OCI-LY7 (cell line): ENCODE measurements at regions not wholly inside any gene's neighbourhood (a gene's known extent, or its start where the extent isn't known, plus 50 kb on each side); places are given as distances from the start of the nearest gene placed in this dataset.

Source experiments
- BruUV-seq: library from RNA; stranded (reverse); fragments of 400-500 nt; replicated peaks from 2 replicates; lab custom pipeline; 2021; lab: Mats Ljungman, UMichigan
- CTCF ChIA-PET: fragments of 300-600 bp; sonication (Branson Sonifier 250); formaldehyde crosslinking; loops from one replicate; lab custom pipeline; 2022; ENCODE audit warnings: antibody characterized with exemption; ENCODE audit not compliant: unreplicated experiment; lab: Charles Lee
- POLR2A ChIA-PET: fragments of 300-600 bp; sonication (Branson Sonifier 250); formaldehyde crosslinking; loops from one replicate; lab custom pipeline; 2022; ENCODE audit warnings: antibody characterized with exemption; lab: Charles Lee
- DNase-seq: peaks from one replicate; pipeline ENCODE4 v3.0.0-alpha.2; 2015; ENCODE audit warnings: low spot score
- H2AFZ ChIP-seq: fragments of 200-600 bp; sonication (generic), shearing (Covaris generic); 2 replicates; pipeline ENCODE4 v1.6.1; 2014; ENCODE audit warnings: mild to moderate bottlenecking, antibody characterized with exemption, low read length, moderate library complexity
- H3K27ac ChIP-seq: fragments of 200-600 bp; sonication (generic); 2 replicates; pipeline ENCODE4 v1.5.1; 2014; ENCODE audit warnings: mixed run types, low read depth, mild to moderate bottlenecking, moderate library complexity, low read length, inconsistent platforms; ENCODE audit not compliant: poor library complexity, severe bottlenecking
- H3K36me3 ChIP-seq: fragments of 200-600 bp; sonication (generic); 2 replicates; pipeline ENCODE4 v1.6.1; 2014; ENCODE audit warnings: mild to moderate bottlenecking, antibody characterized with exemption, low read length, moderate library complexity, mixed read lengths; ENCODE audit not compliant: insufficient read depth
- H3K4me1 ChIP-seq: fragments of 200-600 bp; sonication (generic); 2 replicates; pipeline ENCODE4 v1.5.1; 2014; ENCODE audit warnings: mild to moderate bottlenecking, low read length; ENCODE audit not compliant: insufficient read depth, poor library complexity, severe bottlenecking
- H3K4me2 ChIP-seq: fragments of 200-600 bp; sonication (generic); 2 replicates; pipeline ENCODE4 v1.6.1; 2014; ENCODE audit warnings: mild to moderate bottlenecking, low read length
- H3K4me3 ChIP-seq: fragments of 200-600 bp; sonication (generic); 2 replicates; pipeline ENCODE4 v1.5.1; 2014; ENCODE audit warnings: mild to moderate bottlenecking, low read depth, low read length; ENCODE audit not compliant: poor library complexity, severe bottlenecking
- H3K79me2 ChIP-seq: fragments of 200-600 bp; sonication (generic); 2 replicates; pipeline ENCODE4 v1.6.1; 2016; ENCODE audit warnings: low read depth, mild to moderate bottlenecking, low read length, moderate library complexity, mixed read lengths; ENCODE audit not compliant: insufficient read depth
- H3K9me2 ChIP-seq: fragments of 200-600 bp; sonication (generic); 2 replicates; pipeline ENCODE4 v1.6.1; 2016; ENCODE audit warnings: mild to moderate bottlenecking, low read length, mixed read lengths; ENCODE audit not compliant: insufficient read depth
- H3K9me3 ChIP-seq: fragments of 200-600 bp; sonication (generic); 2 replicates; pipeline ENCODE4 v1.6.1; 2014; ENCODE audit warnings: mild to moderate bottlenecking, mixed run types, low read length, mixed read lengths
- H4K20me1 ChIP-seq: fragments of 200-600 bp; sonication (generic); 2 replicates; pipeline ENCODE4 v1.6.1; 2014; ENCODE audit warnings: mild to moderate bottlenecking, antibody characterized with exemption, low read length, moderate library complexity, mixed read lengths; ENCODE audit not compliant: insufficient read depth
- EZH2phosphoT487 ChIP-seq: fragments of 200-600 bp; sonication (generic); IDR thresholded peaks from 2 replicates; pipeline ENCODE4 v1.6.1; 2018; ENCODE audit warnings: low read depth, borderline replicate concordance, mild to moderate bottlenecking, mixed run types, antibody characterized with exemption, low read length, moderate library complexity, mixed read lengths
- intact Hi-C: fragments of 100-400 bp; cut with micrococcal nuclease; formaldehyde crosslinking; loops from one replicate; pipeline ENCODE4 v1.10.0; 2022; ENCODE audit not compliant: unreplicated experiment
- TF ChIP-seq, protein P1 (sequence below): fragments of 200-600 bp; sonication (generic); conservative IDR thresholded peaks from 2 replicates; pipeline ENCODE4 v1.5.1; 2014; ENCODE audit warnings: mild to moderate bottlenecking, antibody characterized with exemption, low read length, moderate library complexity, mixed read lengths

DNA sequence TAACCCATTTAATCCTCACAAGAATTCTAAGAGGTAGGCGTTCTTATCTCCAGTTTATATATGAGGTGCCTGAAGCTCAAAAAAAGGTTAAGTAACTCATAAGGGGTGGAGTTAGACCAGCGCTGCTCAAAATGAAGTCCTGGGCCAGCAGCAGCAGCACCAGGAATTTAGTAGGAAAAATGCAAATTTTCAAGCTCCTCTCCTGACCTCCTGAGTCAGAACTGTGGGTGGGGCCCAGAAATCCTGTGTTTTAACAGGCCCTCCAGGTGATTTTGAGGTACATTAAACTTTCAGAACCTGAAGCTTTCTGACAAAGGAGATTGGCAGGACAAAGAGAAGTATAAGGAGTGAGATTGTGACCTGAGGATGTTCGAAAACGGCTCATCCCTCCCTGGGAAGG is 66.0 kb upstream of the CCDC85A start:
- Histone ChIP-seq H3K9me2 (no peaks in the 10 kb centered on the region), H3K27ac (no peak overlapping the region), H3K4me1 (no peaks in the 10 kb centered on the region), H3K79me2 (no peaks in the 10 kb centered on the region), H2AFZ (no peak overlapping the region), H3K36me3 (no peaks in the 10 kb centered on the region), H3K4me3 (no peak overlapping the region), H3K4me2 (no peak overlapping the region), H3K9me3 (no peaks in the 10 kb centered on the region), H4K20me1 (no peaks in the 10 kb centered on the region)
- intact Hi-C loops, result no loop called here
- POLR2A ChIA-PET, result no interaction called here
- DNase-seq, result no peak
- no TSS peak for BruUV-seq
- CTCF ChIA-PET, result no interaction called here
- TF ChIP-seq, protein P1, sequence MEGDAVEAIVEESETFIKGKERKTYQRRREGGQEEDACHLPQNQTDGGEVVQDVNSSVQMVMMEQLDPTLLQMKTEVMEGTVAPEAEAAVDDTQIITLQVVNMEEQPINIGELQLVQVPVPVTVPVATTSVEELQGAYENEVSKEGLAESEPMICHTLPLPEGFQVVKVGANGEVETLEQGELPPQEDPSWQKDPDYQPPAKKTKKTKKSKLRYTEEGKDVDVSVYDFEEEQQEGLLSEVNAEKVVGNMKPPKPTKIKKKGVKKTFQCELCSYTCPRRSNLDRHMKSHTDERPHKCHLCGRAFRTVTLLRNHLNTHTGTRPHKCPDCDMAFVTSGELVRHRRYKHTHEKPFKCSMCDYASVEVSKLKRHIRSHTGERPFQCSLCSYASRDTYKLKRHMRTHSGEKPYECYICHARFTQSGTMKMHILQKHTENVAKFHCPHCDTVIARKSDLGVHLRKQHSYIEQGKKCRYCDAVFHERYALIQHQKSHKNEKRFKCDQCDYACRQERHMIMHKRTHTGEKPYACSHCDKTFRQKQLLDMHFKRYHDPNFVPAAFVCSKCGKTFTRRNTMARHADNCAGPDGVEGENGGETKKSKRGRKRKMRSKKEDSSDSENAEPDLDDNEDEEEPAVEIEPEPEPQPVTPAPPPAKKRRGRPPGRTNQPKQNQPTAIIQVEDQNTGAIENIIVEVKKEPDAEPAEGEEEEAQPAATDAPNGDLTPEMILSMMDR, result no peak
- TF ChIP-seq EZH2phosphoT487, result no peak

DNA sequence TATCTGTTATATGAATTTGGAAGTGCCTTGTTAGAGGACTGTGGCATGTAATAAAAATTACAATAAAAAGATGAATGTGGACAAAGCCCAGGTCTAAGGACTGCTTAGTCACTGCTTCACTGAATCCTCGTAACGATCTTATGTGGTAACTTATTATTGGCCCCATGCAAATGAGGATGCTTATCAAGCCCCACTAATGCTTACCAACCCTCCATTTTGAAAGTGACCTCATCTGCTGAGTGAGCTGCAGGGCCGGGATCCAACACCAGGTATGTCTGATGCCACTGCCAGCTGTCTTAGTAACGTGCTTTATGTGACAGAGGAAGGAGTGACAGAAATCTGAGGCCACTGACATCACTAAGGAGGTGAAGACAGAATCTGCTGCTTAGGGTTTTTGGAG is 65.3 kb upstream of the CCDC85A start:
- H3K4me2 ChIP-seq, result no peak overlapping the region
- TF ChIP-seq EZH2phosphoT487, result no peak
- TF ChIP-seq, protein P1, result no peak
- no peaks in the 10 kb centered on the region for H4K20me1 ChIP-seq
- H3K79me2 ChIP-seq, result no peaks in the 10 kb centered on the region
- H3K4me1 ChIP-seq, result no peaks in the 10 kb centered on the region
- DNase-seq, result no peak
- intact Hi-C loops, result no loop called here
- POLR2A ChIA-PET, result no interaction called here
- no TSS peak for BruUV-seq
- no peaks in the 10 kb centered on the region for H3K9me2 ChIP-seq
- H2AFZ ChIP-seq, result no peak overlapping the region
- H3K27ac ChIP-seq, result no peak overlapping the region
- no peaks in the 10 kb centered on the region for H3K9me3 ChIP-seq
- CTCF ChIA-PET, result no interaction called here
- no peaks in the 10 kb centered on the region for H3K36me3 ChIP-seq
- no peak overlapping the region for H3K4me3 ChIP-seq

DNA sequence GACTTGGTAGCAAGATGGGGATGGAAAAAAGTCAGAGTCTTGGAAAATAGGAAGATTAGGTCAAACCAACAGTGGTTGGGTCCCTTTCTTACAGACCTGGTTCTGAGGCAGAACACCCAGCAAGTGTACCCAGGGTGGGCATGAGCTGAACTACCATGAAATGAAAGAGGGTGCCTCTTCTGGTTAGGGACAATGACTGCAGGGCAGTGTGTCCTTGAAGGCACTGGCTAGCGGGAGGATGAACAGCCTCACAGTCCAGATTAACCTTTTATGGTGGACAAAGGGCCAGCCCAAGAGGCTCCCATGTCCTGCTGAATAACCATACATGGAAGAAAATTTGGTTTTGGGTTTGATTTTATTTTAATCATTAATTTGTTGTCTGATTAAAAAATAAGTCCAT is 61.8 kb upstream of the CCDC85A start:
- no TSS peak for BruUV-seq
- ChIA-PET CTCF (no interaction called here), POLR2A (no interaction called here)
- no peak overlapping the region for H2AFZ ChIP-seq
- no peak overlapping the region for H3K4me3 ChIP-seq
- no peaks in the 10 kb centered on the region for H3K36me3 ChIP-seq
- no peaks in the 10 kb centered on the region for H3K79me2 ChIP-seq
- no peaks in the 10 kb centered on the region for H4K20me1 ChIP-seq
- TF ChIP-seq, protein P1, result no peak
- no peak for TF ChIP-seq EZH2phosphoT487
- intact Hi-C loops, result no loop called here
- H3K4me2 ChIP-seq, result no peak overlapping the region
- H3K9me3 ChIP-seq, result no peaks in the 10 kb centered on the region
- DNase-seq, result no peak
- no peaks in the 10 kb centered on the region for H3K4me1 ChIP-seq
- H3K9me2 ChIP-seq, result no peaks in the 10 kb centered on the region
- no peak overlapping the region for H3K27ac ChIP-seq
